ENCODE measurements at regions not wholly inside any gene's neighbourhood (a gene's known extent, or its start where the extent isn't known, plus 50 kb on each side); places are given as distances from the start of the nearest gene placed in this dataset.
"Not testable (repeated sequence)": the region's sequence is repeated elsewhere in the genome, so short reads cannot be mapped to it uniquely, and the experiment has no call there.

GRCh38 chr22:45083659-45084305 lies 74.0 kb upstream of the PHF21B start:
- Histone ChIP-seq H3K4me3 (ENCODE audit: low read depth, low read length) (no peak overlapping the region), H3K9ac (ENCODE audit: low read depth, low read length) (no peak overlapping the region), H3K9me3 (ENCODE audit: control insufficient read depth, insufficient read depth, low read length) (no peaks in the 10 kb centered on the region), H3K4me1 (ENCODE audit: control insufficient read depth, insufficient read depth, low read length) (no peaks in the 10 kb centered on the region), H3K27me3 (ENCODE audit: control insufficient read depth, insufficient read depth, low read length) (no peaks in the 10 kb centered on the region), H3K36me3 (ENCODE audit: control insufficient read depth, insufficient read depth, low read length) (no peaks in the 10 kb centered on the region)

- no peaks in the 10 kb centered on the region for H3K9me3 ChIP-seq (ENCODE audit: control insufficient read depth, insufficient read depth, low read length)
- no peaks in the 10 kb centered on the region for H3K27me3 ChIP-seq (ENCODE audit: control insufficient read depth, insufficient read depth, low read length)
- H3K4me3 ChIP-seq (ENCODE audit: low read depth, low read length), result no peak overlapping the region
- H3K36me3 ChIP-seq (ENCODE audit: control insufficient read depth, insufficient read depth, low read length), result no peaks in the 10 kb centered on the region
- H3K9ac ChIP-seq (ENCODE audit: low read depth, low read length), result no peak overlapping the region
- no peaks in the 10 kb centered on the region for H3K4me1 ChIP-seq (ENCODE audit: control insufficient read depth, insufficient read depth, low read length)
Measured at GRCh38 chr22:45084400-45084920, 74.7 kb upstream of the PHF21B start.

GRCh38 chr22:45087802-45088201 lies 75.9 kb upstream of the NUP50 start:
- Histone ChIP-seq H3K36me3 (ENCODE audit: control insufficient read depth, insufficient read depth, low read length) (no peaks in the 10 kb centered on the region), H3K9me3 (ENCODE audit: control insufficient read depth, insufficient read depth, low read length) (no peaks in the 10 kb centered on the region), H3K4me3 (ENCODE audit: low read depth, low read length) (no peak overlapping the region), H3K4me1 (ENCODE audit: control insufficient read depth, insufficient read depth, low read length) (no peaks in the 10 kb centered on the region), H3K27me3 (ENCODE audit: control insufficient read depth, insufficient read depth, low read length) (no peaks in the 10 kb centered on the region), H3K9ac (ENCODE audit: low read depth, low read length) (no peak overlapping the region)

- H3K4me3 ChIP-seq (ENCODE audit: low read depth, low read length), result no peak overlapping the region
- no peaks in the 10 kb centered on the region for H3K36me3 ChIP-seq (ENCODE audit: control insufficient read depth, insufficient read depth, low read length)
- H3K9me3 ChIP-seq (ENCODE audit: control insufficient read depth, insufficient read depth, low read length), result no peaks in the 10 kb centered on the region
- H3K9ac ChIP-seq (ENCODE audit: low read depth, low read length), result no peak overlapping the region
- no peaks in the 10 kb centered on the region for H3K4me1 ChIP-seq (ENCODE audit: control insufficient read depth, insufficient read depth, low read length)
- no peaks in the 10 kb centered on the region for H3K27me3 ChIP-seq (ENCODE audit: control insufficient read depth, insufficient read depth, low read length)
Measured at GRCh38 chr22:45088576-45088975, 75.1 kb upstream of the NUP50 start.

- H3K4me3 ChIP-seq (ENCODE audit: low read depth, low read length), result no peak overlapping the region
- no peaks in the 10 kb centered on the region for H3K4me1 ChIP-seq (ENCODE audit: control insufficient read depth, insufficient read depth, low read length)
- H3K9me3 ChIP-seq (ENCODE audit: control insufficient read depth, insufficient read depth, low read length), result no peaks in the 10 kb centered on the region
- H3K9ac ChIP-seq (ENCODE audit: low read depth, low read length), result no peak overlapping the region
- H3K27me3 ChIP-seq (ENCODE audit: control insufficient read depth, insufficient read depth, low read length), result no peaks in the 10 kb centered on the region
- no peaks in the 10 kb centered on the region for H3K36me3 ChIP-seq (ENCODE audit: control insufficient read depth, insufficient read depth, low read length)
Measured at GRCh38 chr22:45090497-45090910, 73.2 kb upstream of the NUP50 start.

- Histone ChIP-seq H3K27me3 (ENCODE audit: control insufficient read depth, insufficient read depth, low read length) (no peaks in the 10 kb centered on the region), H3K9ac (ENCODE audit: low read depth, low read length) (no peak overlapping the region), H3K9me3 (ENCODE audit: control insufficient read depth, insufficient read depth, low read length) (no peaks in the 10 kb centered on the region), H3K4me3 (ENCODE audit: low read depth, low read length) (no peak overlapping the region), H3K4me1 (ENCODE audit: control insufficient read depth, insufficient read depth, low read length) (peaks cover 3% of the 10 kb centered on the region), H3K36me3 (ENCODE audit: control insufficient read depth, insufficient read depth, low read length) (no peaks in the 10 kb centered on the region)
Measured at GRCh38 chr22:45091254-45091854, 72.4 kb upstream of the NUP50 start.

- not testable (repeated sequence) for H3K4me1 ChIP-seq (ENCODE audit: control insufficient read depth, insufficient read depth, low read length); H3K9me3 ChIP-seq (ENCODE audit: control insufficient read depth, insufficient read depth, low read length); H3K4me3 ChIP-seq (ENCODE audit: low read depth, low read length); H3K9ac ChIP-seq (ENCODE audit: low read depth, low read length); H3K36me3 ChIP-seq (ENCODE audit: control insufficient read depth, insufficient read depth, low read length); H3K27me3 ChIP-seq (ENCODE audit: control insufficient read depth, insufficient read depth, low read length)
Measured at GRCh38 chr22:45091875-45092274, 71.8 kb upstream of the NUP50 start.

GRCh38 chr22:45092644-45093043 lies 71.1 kb upstream of the NUP50 start:
- H3K36me3 ChIP-seq (ENCODE audit: control insufficient read depth, insufficient read depth, low read length), result no peaks in the 10 kb centered on the region
- H3K4me3 ChIP-seq (ENCODE audit: low read depth, low read length), result no peak overlapping the region
- no peaks in the 10 kb centered on the region for H3K9me3 ChIP-seq (ENCODE audit: control insufficient read depth, insufficient read depth, low read length)
- H3K9ac ChIP-seq (ENCODE audit: low read depth, low read length), result no peak overlapping the region
- peaks cover 3% of the 10 kb centered on the region for H3K4me1 ChIP-seq (ENCODE audit: control insufficient read depth, insufficient read depth, low read length)
- no peaks in the 10 kb centered on the region for H3K27me3 ChIP-seq (ENCODE audit: control insufficient read depth, insufficient read depth, low read length)

GRCh38 chr22:45093609-45094008 lies 70.1 kb upstream of the NUP50 start:
- Histone ChIP-seq H3K4me3 (ENCODE audit: low read depth, low read length) (no peak overlapping the region), H3K9ac (ENCODE audit: low read depth, low read length) (no peak overlapping the region), H3K9me3 (ENCODE audit: control insufficient read depth, insufficient read depth, low read length) (no peaks in the 10 kb centered on the region), H3K4me1 (ENCODE audit: control insufficient read depth, insufficient read depth, low read length) (peaks cover 3% of the 10 kb centered on the region), H3K36me3 (ENCODE audit: control insufficient read depth, insufficient read depth, low read length) (no peaks in the 10 kb centered on the region), H3K27me3 (ENCODE audit: control insufficient read depth, insufficient read depth, low read length) (no peaks in the 10 kb centered on the region)

- peaks cover 3% of the 10 kb centered on the region for H3K4me1 ChIP-seq (ENCODE audit: control insufficient read depth, insufficient read depth, low read length)
- H3K27me3 ChIP-seq (ENCODE audit: control insufficient read depth, insufficient read depth, low read length), result no peaks in the 10 kb centered on the region
- H3K9me3 ChIP-seq (ENCODE audit: control insufficient read depth, insufficient read depth, low read length), result no peaks in the 10 kb centered on the region
- no peaks in the 10 kb centered on the region for H3K36me3 ChIP-seq (ENCODE audit: control insufficient read depth, insufficient read depth, low read length)
- H3K9ac ChIP-seq (ENCODE audit: low read depth, low read length), result no peak overlapping the region
- H3K4me3 ChIP-seq (ENCODE audit: low read depth, low read length), result no peak overlapping the region
Measured at GRCh38 chr22:45094081-45094720, 69.5 kb upstream of the NUP50 start.

- Histone ChIP-seq H3K4me1 (ENCODE audit: control insufficient read depth, insufficient read depth, low read length) (peaks cover 3% of the 10 kb centered on the region), H3K9me3 (ENCODE audit: control insufficient read depth, insufficient read depth, low read length) (no peaks in the 10 kb centered on the region), H3K27me3 (ENCODE audit: control insufficient read depth, insufficient read depth, low read length) (no peaks in the 10 kb centered on the region), H3K9ac (ENCODE audit: low read depth, low read length) (no peak overlapping the region), H3K4me3 (ENCODE audit: low read depth, low read length) (no peak overlapping the region), H3K36me3 (ENCODE audit: control insufficient read depth, insufficient read depth, low read length) (no peaks in the 10 kb centered on the region)
Measured at GRCh38 chr22:45094825-45095224, 68.9 kb upstream of the NUP50 start.
